Left renal cortex interstitium (tissue), 4 donors: ENCODE measurements at regions not wholly inside any gene's neighbourhood (a gene's known extent, or its start where the extent isn't known, plus 50 kb on each side); places are given as distances from the start of the nearest gene placed in this dataset.
A peak's percentile ranks its signal among the peaks of the same experiment; 100 is the strongest.

Experiments
- DNase-seq, 4 donors: peaks; one replicate each; pipeline ENCODE4 v3.0.0-alpha.2; 2013; ENCODE audit warnings: low read depth in 4 of 4, low spot score in 2 of 4, missing footprints in 1 of 4

DNA sequence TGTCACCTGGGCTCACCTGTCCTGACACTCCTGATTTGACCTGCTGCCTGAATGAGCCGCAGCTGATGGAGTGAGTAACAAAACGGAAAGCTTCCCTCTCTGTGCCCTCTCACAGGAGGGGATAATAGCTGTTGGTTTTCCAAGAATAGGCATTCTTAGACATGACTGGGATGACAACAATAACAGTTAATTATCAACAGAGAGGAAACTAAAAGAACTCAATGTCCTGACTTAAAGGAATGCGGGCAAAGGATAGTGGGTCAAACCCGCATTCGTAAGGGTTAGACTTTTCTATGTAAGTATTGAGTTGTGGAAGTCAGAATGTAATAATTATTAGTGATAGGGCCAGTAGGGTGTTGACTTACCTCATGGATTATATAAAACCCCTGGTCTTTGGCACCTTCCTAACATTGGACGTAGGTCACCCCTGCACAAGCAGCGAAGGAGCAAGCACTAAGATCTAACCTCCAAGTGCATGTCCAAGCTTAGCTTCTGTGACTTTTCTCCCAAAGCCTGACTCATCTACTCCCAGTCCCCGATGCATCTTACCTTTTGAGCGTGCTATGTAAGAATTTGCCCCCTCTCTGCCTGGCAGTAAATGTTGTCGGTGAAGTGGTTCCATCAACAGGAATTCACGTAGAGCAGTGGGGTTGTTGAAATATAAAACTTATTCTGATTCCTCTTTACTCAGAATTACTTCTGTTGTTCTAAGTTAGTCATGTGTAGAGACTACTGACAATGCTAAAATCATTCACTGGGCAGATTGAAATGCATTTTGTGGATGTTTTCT lies 442.3 kb downstream of the FGF9 start:
- no peak for DNase-seq

DNA sequence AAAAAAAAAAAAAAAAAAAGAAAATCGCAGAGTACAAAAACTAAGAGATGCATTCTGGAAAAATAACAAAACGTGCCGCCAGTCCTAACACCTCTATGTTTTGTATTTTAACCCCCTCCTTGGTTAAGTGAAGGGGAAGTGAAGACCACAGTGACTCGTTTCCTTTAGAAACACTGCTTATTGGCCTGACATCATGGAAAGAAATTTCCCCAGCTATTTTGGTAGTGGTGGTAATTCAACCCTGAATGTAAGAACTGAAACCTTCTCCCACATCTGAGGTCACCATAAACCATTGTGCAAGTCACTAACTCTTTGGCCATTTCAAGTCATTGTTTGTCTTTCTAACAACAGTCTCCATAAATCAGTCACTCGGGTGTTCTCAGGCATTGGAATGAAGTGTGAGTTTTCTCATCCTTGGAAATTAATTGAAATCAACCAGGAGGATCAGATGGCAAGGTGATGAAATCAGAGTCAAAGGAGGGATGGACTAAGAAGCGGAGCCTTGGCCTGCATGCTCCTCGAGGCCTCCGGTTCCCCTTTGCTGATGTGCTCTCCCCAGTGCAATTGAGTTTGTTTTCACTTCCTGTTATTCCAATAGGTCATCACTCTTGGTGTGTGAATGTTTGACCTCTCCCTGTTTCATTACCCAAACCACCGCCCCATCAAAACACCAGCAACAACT lies 443.9 kb downstream of the FGF9 start:
- DNase-seq = peak; percentile 56 to 85 (median 74)

DNA sequence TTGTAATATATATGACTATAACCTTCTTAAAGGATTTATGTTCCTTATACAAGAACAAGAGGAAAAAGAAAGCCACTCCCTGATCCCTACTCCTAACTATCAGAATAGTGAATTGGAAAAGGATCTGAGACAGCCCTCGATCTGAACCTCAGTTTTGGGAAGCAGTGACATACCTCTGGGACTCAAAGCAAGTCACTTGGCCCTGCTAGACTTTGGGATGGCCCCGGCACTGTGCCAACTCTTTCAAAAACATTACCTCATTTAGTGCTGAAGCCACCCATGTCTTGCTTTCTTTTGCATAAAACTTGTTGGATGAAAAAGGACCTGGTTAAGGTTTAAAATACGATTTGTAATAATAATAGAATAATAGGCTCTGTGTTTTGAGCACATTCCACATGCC lies 447.3 kb downstream of the FGF9 start:
- no peak for DNase-seq

DNA sequence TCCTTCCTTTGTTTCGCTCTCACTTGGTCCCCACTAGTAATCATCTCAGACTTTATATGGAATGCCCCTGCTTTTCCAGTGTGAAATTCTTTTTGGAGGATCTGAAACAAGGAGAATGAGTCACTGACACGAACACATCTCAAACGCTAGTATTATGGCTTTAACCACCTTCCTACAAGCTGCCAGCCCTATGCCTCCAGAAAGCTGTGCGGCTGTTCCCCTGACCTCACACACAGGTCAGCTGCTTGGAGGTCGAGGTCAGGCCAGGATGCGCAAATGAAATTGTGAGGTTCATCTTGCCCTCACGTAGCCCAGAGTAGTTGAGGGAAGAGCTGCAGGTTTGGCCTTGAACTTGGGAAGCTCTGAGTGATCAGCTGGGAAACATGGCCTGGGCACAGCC lies 449.8 kb downstream of the FGF9 start:
- no peak for DNase-seq

DNA sequence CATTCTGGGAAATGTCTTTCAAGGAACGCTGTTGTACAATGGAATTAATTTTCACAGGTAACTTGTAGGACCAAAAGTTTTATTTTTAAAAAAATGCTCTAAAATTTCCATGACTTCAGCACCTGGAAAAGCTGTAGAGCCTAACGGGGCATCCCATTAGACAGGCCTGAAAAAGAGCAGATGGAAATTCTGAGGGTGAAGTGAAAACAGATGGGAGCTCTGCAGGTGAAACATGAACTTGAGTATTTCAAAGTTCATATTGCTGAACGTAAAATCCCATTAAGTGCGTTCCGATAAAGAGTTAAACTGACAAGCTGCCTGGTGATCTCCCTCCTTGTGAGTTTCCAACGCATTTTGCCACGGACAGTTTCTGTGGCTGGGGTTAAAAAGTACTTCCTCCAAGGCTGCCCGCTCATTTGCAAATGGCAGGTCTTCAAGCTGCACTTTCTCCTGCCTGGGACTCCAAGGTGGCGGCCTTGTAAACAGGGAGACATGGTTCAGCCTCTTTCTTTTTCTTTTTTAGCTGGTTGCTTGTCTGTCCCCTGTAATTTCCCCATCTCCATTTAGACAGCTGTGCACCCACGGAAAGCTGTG lies 450.4 kb downstream of the FGF9 start:
- no peak for DNase-seq

DNA sequence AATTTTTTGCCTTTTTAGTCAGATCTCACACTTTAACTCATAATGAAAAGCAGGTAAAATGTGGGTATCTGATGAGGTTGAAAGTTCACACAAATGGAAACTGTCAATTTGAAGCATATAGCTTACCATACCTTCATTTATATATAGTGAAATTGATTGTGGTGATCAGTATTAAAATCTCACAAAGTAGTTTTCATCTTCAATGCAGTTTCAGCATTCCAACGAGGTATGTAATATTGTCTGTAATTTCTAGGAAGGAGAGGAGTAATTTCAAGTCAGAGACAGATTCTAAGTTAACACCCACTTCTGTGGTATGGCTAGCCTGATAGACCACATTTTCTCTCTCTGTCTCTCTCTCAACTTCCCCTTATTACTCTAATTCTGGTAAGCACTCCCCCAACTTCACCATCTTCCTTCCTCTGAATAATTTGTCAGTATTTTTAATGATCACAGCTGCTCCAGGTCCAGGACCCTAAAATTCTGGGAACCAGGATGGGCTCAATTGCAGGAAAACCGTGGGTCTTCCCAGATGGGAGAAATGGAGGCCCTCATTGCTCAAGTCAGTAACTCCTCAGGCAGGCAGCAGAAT lies 455.7 kb downstream of the FGF9 start:
- DNase-seq = no peak

DNA sequence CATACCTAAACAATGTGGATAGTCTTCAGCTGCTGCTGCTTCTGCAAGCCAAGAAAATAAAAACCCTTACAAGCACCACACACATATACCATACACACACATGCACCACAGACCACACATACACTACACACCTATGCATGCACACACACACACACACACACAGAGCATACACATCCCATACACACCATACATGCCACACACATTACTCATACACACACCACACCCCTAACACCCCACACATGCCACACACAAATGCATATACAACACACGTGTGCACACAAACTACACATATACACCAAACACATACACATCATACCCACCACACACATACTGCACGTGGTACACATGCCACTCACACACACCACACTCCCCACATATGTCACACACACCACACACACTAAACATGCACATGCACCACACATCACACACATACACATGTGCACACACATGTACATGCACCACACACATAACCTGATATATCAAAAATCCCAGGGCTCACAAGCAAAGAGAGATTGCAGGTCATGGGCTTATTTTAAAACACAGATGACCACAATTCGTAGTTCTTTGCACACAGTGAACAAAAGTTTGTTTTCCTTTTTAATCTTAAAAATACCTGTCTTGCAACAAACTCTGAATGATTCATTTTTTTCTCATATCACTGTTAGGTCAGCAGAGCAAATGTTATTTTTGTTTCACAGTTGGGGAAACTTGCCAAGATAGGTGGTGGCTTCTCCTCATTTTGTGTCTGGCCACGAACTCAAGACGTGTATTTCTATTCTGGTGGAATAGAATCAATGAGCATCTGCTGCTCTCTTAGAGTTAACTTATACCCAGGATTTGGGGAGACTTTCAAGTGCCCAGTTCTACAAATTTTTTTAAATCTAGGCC lies 456.6 kb downstream of the FGF9 start:
- no peak for DNase-seq

DNA sequence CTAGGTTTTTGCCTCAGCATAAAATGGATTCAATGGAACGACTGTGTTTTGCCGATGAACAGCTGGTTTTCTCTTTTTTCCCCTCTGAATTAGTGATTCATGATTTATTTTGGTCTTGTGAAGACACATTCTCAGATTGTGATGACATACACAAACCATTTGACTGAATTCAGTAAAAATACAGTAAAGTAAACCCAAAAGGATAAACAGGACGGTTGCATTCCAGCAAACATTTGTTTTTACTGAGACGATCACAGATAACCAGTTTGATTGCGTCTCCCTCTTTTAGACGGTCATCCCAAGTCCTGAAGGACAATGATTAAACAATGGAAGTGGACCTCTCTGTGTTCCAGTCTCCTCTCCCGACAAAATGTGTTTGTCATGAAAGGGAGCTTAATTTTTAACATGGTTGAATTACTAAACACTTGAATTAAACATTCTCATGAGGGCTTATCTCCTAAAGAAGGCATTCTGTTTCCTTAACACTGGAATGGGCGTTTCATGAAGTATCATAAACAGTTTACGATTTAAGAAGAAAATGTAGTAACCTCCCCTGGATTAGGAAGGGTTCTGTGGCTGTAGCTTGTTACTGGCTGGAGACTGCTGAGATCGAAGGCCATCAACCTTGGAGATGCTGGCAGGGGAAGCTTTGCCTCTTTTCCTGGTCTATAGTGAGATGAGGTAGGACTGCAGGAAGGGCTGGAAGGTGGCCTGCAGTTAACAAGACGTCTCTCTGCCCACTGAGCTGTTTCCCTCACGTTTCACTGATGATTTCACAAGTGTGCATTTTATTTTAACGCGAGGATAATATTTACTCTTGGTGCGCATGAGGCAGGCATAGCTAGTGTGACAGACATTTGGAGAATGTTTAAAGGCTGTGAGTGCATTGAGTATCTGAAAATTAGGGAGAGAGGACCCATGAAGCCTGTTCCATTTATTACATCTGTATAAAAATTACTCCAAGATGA lies 457.9 kb downstream of the FGF9 start:
- DNase-seq = no peak

DNA sequence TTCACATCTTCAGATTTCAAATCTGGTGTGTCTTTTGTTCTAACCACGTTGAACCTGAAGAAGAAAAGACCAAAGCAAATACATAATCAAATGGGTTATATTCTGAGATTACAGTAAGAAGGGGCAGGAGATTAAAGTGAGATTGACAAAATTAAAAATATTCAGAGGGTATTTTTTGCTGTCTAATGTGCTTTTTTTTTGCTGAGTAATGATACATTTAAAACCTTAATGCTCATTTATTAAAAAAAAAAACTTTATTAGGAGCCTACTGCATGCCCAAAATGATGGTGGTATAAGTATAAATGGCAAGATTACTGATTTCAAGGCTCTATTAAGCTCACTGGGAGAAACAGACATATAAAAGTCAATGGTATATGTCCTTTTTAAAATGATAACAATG lies 459.4 kb downstream of the FGF9 start:
- no peak for DNase-seq

DNA sequence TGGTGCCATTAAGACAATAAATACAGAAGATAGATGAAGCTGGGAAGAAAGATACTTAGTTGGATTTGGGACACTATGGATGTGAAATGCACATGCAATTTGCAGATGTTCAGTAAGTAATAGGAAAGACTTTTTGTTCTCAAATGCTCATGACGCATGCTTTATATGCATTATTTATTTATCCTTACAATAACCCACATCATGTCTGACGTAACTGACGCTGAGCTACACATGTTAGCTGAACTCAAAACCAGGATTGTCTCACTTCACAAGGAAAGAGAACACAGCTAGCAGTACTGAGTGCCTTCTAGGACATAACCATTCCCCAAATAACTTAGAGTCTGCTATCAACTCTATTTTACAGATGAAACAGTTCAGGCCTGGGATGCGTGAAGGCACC lies 463.4 kb downstream of the FGF9 start:
- DNase-seq = no peak

DNA sequence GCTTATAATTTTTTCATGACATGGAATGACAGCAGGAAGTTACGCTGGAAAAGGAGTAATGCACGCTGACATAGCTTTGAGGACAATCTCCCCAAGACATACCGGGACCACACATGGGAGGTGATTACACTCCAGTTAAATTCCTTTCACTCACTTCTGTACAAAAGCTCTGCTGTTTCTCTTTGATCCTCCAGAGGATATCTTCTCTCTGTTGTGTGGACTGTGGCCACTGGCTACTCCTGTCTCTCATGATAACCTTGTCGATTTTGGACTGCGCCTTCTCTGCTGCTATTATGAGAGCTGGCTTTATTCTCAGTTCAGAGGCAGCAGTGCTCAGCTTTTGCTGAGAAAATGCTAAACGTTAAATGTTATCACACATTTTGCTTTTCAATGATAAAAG lies 464.6 kb downstream of the FGF9 start:
- DNase-seq = no peak

DNA sequence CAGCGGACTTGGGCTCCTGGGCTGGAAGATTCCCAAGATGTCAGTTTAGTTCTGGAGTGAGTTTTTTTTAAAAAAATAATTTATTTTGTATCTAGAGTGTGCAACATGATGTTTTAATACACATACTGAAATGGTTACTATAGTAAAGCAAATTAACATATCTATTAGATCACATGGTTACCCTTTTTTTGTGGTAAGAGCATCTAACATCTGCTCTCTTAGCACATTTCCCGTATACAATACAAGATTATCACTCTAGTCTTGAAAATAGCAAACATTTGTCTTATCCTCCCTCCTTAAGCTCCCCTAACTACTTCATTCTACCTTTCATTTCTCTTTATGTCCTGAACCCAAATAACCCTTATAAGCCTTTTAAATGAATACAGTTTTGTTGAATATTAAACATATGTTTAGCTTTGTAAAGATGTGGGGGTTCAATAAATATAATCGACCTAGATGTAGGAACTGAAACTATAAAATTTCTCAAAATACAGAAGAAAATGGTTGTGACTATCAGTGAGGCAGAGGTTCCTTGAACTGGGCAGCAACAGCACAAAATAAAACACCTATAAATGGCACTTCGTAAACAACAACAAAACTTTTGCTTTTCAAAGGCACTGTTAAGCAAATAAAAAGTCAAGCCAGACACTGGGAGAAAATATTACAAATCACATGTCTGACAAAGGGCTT lies 466.6 kb downstream of the FGF9 start:
- DNase-seq = no peak

DNA sequence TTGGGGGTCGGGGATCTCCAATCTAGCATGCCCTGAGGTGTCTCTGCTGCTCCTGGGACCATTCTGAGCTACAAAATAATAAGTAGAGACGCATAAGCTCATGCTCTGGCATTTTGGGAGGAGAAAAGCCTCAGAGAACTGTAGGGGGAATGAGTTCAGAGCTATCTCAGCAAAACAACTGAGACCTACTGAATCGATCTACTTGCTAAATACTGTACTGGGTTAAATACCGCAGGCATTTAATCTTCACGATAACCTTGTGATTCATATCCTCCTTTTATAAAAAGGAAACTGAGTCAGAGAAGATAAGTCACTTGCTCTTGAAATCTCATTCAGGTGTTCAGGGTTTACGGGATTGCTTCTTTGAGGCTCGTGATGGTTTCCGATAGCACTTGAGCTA lies 468.1 kb downstream of the FGF9 start:
- DNase-seq = no peak

DNA sequence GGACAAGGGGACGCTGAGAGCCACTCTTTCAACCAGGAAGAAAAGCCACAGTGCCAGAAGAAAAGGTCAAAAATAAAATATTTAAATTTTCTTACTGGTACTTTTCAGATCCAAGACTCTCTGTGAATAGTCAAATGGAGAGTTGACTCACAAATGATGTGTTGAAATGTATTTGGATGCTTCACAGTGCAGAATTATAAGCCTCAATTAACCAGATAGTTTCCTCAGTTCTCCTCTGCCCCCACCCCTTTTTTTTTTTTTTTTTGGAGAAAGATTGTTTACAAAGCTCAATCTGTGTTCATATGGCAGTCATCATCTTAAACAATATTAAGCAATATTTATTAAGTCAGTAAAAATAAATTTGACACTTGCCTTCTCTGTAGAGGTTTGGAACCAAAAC lies 470.8 kb downstream of the FGF9 start:
- no peak for DNase-seq

DNA sequence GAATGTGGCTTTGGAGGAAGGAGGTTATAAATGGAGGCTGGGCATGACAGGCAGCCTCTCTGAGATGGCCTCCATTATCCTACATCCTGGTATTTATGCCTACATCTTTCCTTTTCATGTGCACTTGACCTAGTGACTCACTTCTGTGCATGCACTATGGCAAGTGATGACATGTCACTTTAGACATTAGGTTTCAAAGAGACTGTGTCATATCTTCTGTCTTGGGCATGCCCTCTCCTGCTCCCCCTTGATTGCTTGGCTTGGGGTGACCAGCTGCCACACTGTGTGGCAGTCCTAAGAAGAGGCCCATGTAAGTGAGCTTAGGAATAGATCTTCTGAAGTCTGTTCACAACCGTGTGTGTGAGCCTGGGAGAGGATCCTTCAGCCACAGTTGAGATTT lies 472.8 kb downstream of the FGF9 start:
- no peak for DNase-seq

DNA sequence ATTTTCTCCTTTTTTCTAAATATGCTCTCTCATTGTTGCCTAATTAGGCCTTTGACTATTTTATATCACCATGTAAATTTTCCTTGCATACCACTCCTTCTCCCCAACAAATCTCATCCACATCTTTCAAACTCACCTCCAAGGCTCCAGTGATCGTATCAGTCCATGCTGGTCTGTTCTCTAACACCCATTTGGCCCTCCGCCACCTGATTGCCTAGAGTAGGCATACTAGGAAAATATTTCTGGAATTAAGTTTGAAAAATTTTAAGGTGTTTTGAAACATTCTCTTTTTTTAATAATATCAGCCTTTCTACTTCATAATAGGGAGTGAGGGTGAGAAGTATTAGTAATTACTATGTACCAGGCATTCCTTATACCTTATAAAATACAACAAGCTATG lies 473.9 kb downstream of the FGF9 start:
- DNase-seq = no peak

DNA sequence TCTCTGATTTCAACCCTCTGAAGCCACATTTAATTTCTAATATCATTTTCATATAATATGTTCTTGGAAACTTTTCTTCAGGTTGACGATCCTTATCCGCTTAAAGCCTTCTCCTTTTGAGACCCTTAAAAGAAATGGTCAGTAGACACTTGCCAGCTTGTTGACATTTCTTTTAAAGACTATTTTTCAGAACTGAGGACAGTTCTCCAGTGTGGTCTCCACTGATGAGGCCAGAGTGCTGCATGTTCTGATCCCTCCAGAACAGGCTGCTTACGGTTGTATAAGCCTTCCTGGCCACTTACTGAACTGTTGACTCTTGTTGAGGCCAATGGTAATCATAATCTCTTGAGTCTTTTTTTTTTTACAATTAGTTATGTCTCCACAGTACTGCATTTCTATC lies 477.3 kb downstream of the FGF9 start:
- DNase-seq = no peak

DNA sequence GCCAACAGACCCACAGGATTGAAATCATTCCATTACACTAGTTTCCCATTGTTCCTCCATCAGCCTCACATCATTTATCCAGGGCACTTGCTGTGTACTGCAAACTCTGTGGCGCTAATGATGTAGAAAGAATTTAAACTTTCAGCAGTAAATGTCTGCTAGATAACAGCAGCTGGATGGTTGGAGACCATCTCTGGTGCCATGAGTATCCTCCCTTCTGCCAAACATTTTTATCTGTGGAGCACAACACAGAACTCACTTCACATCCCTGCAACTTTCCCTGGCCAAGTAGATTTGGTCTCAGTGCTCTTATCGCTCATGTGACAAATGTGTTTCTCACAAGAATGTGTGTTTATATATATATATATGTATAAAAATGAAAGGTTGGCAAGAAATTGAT lies 481.9 kb downstream of the FGF9 start:
- DNase-seq = no peak

DNA sequence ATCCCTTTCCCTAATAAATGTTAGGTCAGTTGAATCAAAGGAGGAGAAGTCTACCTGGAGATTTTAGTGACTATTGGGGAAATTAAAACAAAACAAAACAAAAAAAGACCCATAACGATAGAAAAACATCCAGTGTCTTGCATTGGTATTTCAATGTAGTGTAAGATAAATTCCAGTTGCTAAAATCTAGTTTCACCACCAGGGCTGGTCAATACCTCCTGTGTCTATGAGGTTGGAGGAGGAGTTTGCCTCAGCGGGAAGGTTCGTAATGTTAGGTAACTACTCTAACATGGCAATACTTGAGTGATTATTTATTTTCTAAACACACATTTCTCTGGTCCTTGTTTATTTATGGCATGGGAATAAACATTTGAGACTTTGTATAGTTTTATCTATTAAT lies 483.2 kb downstream of the FGF9 start:
- no peak for DNase-seq
